ENCODE measurements at regions not wholly inside any gene's neighbourhood (a gene's known extent, or its start where the extent isn't known, plus 50 kb on each side); places are given as distances from the start of the nearest gene placed in this dataset.

DNA sequence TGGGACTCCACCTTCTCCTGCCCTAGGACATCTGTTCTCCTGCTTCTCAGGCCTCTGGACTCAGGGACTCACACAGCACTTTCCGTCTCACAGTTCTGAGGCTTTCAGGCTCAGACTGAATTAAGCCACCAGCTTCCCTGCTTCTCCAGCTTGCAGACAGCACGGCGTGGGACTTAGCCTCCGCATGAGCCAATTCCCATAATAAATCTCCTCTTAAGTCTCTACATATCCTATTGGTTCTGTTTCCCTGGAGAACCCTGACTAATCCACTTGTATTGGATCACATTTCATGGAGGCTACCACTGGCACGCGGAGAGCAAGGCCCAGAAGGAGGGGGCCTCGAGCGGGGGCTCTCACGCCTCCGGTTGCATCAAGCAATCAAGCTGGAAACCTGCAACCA is 1313.6 kb downstream of the TBC1D22A start:
- no peak overlapping the region for H3K4me3 ChIP-seq (ENCODE audit: control insufficient read depth, low read depth, low read length)
- TF ChIP-seq, protein P1, sequence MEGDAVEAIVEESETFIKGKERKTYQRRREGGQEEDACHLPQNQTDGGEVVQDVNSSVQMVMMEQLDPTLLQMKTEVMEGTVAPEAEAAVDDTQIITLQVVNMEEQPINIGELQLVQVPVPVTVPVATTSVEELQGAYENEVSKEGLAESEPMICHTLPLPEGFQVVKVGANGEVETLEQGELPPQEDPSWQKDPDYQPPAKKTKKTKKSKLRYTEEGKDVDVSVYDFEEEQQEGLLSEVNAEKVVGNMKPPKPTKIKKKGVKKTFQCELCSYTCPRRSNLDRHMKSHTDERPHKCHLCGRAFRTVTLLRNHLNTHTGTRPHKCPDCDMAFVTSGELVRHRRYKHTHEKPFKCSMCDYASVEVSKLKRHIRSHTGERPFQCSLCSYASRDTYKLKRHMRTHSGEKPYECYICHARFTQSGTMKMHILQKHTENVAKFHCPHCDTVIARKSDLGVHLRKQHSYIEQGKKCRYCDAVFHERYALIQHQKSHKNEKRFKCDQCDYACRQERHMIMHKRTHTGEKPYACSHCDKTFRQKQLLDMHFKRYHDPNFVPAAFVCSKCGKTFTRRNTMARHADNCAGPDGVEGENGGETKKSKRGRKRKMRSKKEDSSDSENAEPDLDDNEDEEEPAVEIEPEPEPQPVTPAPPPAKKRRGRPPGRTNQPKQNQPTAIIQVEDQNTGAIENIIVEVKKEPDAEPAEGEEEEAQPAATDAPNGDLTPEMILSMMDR (IDR thresholded peaks at IDR 0.05; ENCODE audit: control insufficient read depth, insufficient read depth, low read depth, low read length, missing control alignments), result no peak
- no peak for DNase-seq (ENCODE audit: low read depth)

- TF ChIP-seq, protein P1 (IDR thresholded peaks at IDR 0.05; ENCODE audit: control insufficient read depth, insufficient read depth, low read depth, low read length, missing control alignments), result no peak
- DNase-seq (ENCODE audit: low read depth), result no peak
- H3K4me3 ChIP-seq (ENCODE audit: control insufficient read depth, low read depth, low read length), result no peak overlapping the region
Measured at GRCh38 chr22:48075604-48076003, 1313.2 kb downstream of the TBC1D22A start.

GRCh38 chr22:48072777-48073176 is 1310.3 kb downstream of the TBC1D22A start:
- TF ChIP-seq, protein P1 (IDR thresholded peaks at IDR 0.05; ENCODE audit: control insufficient read depth, insufficient read depth, low read depth, low read length, missing control alignments), result no peak
- DNase-seq (ENCODE audit: low read depth), result no peak
- no peak overlapping the region for H3K4me3 ChIP-seq (ENCODE audit: control insufficient read depth, low read depth, low read length)

DNA sequence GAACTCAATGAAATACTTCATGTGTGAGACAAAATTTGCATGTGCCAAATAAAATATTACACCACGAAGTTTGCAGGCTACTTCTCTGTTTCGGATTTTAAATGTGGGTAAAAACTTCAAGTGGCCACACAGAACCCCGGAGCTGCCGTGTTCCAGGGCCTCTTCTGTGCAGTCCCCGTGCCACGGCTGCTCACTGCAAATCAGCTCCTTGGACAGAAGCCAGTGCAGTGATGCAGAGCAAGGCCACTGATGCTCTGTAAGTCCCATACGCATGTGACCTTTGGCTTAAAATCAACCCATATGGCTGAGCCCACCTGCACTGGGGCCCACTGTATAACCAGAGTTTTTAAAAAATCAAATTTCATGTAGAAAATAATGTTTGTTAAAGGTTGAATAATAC is 1309.4 kb downstream of the TBC1D22A start:
- TF ChIP-seq, protein P1 (IDR thresholded peaks at IDR 0.05; ENCODE audit: control insufficient read depth, insufficient read depth, low read depth, low read length, missing control alignments), result no peak
- no peak for DNase-seq (ENCODE audit: low read depth)

GRCh38 chr22:48071305-48071704 is 1308.9 kb downstream of the TBC1D22A start:
- TF ChIP-seq, protein P1 (IDR thresholded peaks at IDR 0.05; ENCODE audit: control insufficient read depth, insufficient read depth, low read depth, low read length, missing control alignments), result no peak
- no peak overlapping the region for H3K4me3 ChIP-seq (ENCODE audit: control insufficient read depth, low read depth, low read length)
- no peak for DNase-seq (ENCODE audit: low read depth)

More for the DNA sequence above, 1309.4 kb downstream of the TBC1D22A start:
- H3K4me3 ChIP-seq (ENCODE audit: control insufficient read depth, low read depth, low read length), result no peak overlapping the region

DNA sequence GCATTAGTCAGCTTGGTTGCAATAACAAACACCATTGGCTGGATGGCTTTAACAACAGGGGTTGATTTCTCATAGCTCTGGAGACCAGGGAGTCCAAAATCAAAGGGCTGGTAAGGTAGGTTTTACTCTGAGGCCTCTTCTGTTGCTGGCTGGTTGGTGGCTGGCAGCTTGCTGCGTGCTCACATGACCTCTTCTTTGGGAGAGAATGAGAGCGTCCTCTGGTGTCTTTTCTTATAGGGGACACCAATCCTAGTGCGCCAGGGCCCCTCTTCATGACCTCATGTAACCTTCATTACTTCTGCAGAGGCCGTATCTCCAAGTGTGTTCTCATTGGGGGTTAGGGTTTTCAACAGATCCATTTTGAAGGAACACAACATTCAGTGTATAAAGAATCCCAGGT is 1308.3 kb downstream of the TBC1D22A start:
- no peak overlapping the region for H3K4me3 ChIP-seq (ENCODE audit: control insufficient read depth, low read depth, low read length)
- no peak for DNase-seq (ENCODE audit: low read depth)

More for the DNA sequence above, 1308.3 kb downstream of the TBC1D22A start:
- TF ChIP-seq, protein P1 (IDR thresholded peaks at IDR 0.05; ENCODE audit: control insufficient read depth, insufficient read depth, low read depth, low read length, missing control alignments), result no peak

Data from AG09309 (cell line).